ENCODE measurements at regions not wholly inside any gene's neighbourhood (a gene's known extent, or its start where the extent isn't known, plus 50 kb on each side); places are given as distances from the start of the nearest gene placed in this dataset.

DNA sequence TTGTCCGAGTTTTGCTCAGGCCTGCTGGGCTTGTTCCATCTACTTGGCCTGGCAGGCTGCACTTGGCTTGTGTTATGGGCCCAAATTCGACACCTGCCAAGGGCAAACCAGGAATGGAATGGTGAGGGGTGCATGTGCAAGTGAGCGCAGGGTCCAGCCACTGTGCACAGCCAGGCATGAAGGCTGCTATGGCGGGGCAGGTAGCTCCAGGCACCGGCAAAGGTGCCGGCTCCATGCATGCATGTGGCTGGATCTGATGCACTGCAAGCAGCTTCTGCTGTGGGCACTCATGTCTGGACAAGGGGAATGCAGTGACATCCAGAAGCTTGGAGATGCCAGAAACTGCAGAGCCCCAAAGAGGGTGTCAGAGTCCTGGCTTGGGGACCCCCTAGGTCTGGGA lies 463.0 kb downstream of the EPHA3 start:
- DNase-seq (ENCODE audit: low spot score in 2 of 2) = no peak
- no peaks in the 10 kb centered on the region for H3K4me1 ChIP-seq
- no peaks in the 10 kb centered on the region for H3K27me3 ChIP-seq
- H3K36me3 ChIP-seq = no peaks in the 10 kb centered on the region
- no peak overlapping the region for H3K27ac ChIP-seq
- TF ChIP-seq EP300 (IDR thresholded peaks at IDR 0.05) (no peak), POLR2A (IDR thresholded peaks at IDR 0.05) (no peak)
- TF ChIP-seq, protein P1, sequence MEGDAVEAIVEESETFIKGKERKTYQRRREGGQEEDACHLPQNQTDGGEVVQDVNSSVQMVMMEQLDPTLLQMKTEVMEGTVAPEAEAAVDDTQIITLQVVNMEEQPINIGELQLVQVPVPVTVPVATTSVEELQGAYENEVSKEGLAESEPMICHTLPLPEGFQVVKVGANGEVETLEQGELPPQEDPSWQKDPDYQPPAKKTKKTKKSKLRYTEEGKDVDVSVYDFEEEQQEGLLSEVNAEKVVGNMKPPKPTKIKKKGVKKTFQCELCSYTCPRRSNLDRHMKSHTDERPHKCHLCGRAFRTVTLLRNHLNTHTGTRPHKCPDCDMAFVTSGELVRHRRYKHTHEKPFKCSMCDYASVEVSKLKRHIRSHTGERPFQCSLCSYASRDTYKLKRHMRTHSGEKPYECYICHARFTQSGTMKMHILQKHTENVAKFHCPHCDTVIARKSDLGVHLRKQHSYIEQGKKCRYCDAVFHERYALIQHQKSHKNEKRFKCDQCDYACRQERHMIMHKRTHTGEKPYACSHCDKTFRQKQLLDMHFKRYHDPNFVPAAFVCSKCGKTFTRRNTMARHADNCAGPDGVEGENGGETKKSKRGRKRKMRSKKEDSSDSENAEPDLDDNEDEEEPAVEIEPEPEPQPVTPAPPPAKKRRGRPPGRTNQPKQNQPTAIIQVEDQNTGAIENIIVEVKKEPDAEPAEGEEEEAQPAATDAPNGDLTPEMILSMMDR (IDR thresholded peaks at IDR 0.05) = no peak
- 85 to 92% methylated on average over 5 to 6 of the region's 6 CpGs for WGBS, 2 donors
- peaks cover 0 to 10% (median 0%) of the 10 kb centered on the region in 4 donors for H3K9me3 ChIP-seq
- no peak overlapping the region for H3K4me3 ChIP-seq

DNA sequence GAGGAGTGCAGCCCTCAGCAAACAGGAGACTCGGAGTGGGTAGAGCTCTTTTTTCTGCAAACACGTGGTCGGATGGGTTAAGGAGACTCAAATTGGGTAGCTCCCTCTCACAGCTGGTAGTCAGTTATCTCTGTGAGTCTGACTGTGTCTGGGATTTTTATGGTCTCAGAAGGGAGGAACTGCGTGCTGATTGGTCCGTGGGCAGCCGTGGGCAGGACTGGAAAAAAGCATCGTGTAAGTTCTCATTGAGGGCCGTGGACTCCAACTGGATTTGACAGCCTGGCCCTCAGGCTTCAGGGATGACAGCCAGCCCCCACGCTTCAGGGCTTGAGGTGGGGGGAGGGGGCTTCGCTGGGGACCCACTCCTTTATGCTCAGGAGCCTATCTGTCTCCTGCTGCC lies 463.9 kb downstream of the EPHA3 start:
- Histone ChIP-seq H3K27me3 (no peaks in the 10 kb centered on the region), H3K27ac (no peak overlapping the region), H3K36me3 (no peaks in the 10 kb centered on the region), H3K4me3 (no peak overlapping the region), H3K4me1 (no peaks in the 10 kb centered on the region), H3K9me3 (peaks cover 0 to 1% (median 0%) of the 10 kb centered on the region in 4 donors)
- no peak for TF ChIP-seq EP300 (IDR thresholded peaks at IDR 0.05)
- no peak for TF ChIP-seq POLR2A (IDR thresholded peaks at IDR 0.05)
- TF ChIP-seq, protein P1 (IDR thresholded peaks at IDR 0.05) = no peak
- 81 to 82% methylated on average over 9 to 10 of the region's 10 CpGs for WGBS, 2 donors
- DNase-seq (ENCODE audit: low spot score in 2 of 2) = no peak

DNA sequence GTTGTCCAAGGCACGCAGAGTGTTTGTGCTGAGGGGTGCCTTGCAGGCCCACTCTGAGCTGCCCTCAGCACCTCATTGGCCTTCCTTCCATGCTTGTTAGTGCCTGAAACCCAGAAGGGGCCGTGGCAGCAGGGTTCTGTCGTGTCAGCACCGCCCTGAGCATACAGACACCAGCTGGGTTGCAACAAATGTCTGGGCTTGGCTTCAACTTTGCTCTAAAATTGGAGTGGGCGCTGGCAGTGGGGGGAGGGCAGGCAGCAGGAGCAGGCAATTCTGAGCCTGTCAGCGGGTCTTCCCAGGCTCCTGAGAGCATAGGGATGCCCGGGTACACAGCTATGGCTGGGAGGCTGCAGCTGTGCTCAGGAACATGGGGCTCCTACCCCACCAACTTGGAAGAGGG lies 464.3 kb downstream of the EPHA3 start:
- H3K9me3 ChIP-seq = no peaks in the 10 kb centered on the region
- 66 to 70% methylated on average over 6 to 7 of the region's 7 CpGs for WGBS, 2 donors
- no peak overlapping the region for H3K4me3 ChIP-seq
- no peaks in the 10 kb centered on the region for H3K36me3 ChIP-seq
- DNase-seq (ENCODE audit: low spot score in 2 of 2) = no peak
- TF ChIP-seq EP300 (IDR thresholded peaks at IDR 0.05) (no peak), POLR2A (IDR thresholded peaks at IDR 0.05) (no peak)
- no peaks in the 10 kb centered on the region for H3K4me1 ChIP-seq
- H3K27ac ChIP-seq = no peak overlapping the region
- H3K27me3 ChIP-seq = no peaks in the 10 kb centered on the region

DNA sequence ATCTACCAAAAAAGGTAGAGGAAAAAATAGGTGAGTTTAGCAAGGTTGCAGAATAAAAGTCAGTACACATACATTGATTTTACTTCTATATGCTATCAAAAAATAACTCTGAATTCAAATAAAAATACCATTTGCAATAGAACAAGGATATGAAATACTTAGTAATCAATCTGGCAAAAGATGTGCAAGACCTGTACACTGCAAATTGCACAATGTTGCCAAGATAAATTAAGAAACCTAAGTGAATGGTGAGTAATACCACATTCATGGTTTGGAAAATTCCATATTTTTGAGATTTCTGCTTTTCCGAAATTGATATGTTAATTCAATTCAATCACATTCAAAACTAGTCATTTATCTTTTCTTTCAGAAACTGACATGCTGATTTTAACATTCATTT lies 464.8 kb downstream of the EPHA3 start:
- no peak for DNase-seq (ENCODE audit: low spot score in 2 of 2)
- no peaks in the 10 kb centered on the region for H3K9me3 ChIP-seq
- H3K27me3 ChIP-seq = no peaks in the 10 kb centered on the region
- H3K27ac ChIP-seq = no peak overlapping the region
- H3K4me3 ChIP-seq = no peak overlapping the region
- WGBS, 2 donors = 83 to 86% methylated on average over 1 of the region's 1 CpG
- no peaks in the 10 kb centered on the region for H3K36me3 ChIP-seq
- no peaks in the 10 kb centered on the region for H3K4me1 ChIP-seq
- TF ChIP-seq EP300 (IDR thresholded peaks at IDR 0.05) (no peak), POLR2A (IDR thresholded peaks at IDR 0.05) (no peak)
- TF ChIP-seq, protein P1 (IDR thresholded peaks at IDR 0.05) = no peak

DNA sequence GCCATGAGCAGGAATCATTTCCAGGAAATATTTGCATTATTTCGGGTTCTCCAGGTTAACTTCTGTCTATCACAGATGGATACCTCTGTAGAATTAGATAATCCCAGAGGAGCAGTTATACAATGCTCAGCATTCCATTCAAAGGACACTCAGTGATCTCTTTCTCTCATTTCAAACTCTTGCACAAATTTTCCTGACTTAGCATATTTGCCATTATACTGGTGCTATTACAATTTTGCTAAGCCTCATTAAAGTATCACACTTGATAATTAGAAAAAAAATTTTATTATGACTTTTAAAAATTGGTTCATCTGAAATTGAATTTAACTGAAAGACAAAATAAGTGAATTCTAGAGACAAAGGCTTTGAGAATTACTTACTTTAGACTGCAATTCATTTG lies 469.0 kb downstream of the EPHA3 start:
- Histone ChIP-seq H3K36me3 (no peaks in the 10 kb centered on the region), H3K9me3 (no peaks in the 10 kb centered on the region), H3K4me1 (no peaks in the 10 kb centered on the region), H3K27me3 (no peaks in the 10 kb centered on the region), H3K4me3 (no peak overlapping the region), H3K27ac (no peak overlapping the region)
- WGBS, 2 donors = 67 to 84% methylated on average over 1 of the region's 1 CpG
- DNase-seq (ENCODE audit: low spot score in 2 of 2) = no peak
- TF ChIP-seq, protein P1 (IDR thresholded peaks at IDR 0.05) = no peak
- TF ChIP-seq EP300 (IDR thresholded peaks at IDR 0.05) (no peak), POLR2A (IDR thresholded peaks at IDR 0.05) (no peak)
